Neural cell (in vitro differentiated cells): ENCODE measurements at regions not wholly inside any gene's neighbourhood (a gene's known extent, or its start where the extent isn't known, plus 50 kb on each side); places are given as distances from the start of the nearest gene placed in this dataset.

Experiments used
- H2AFZ ChIP-seq: fragments of 200-600, 300-800 bp; sonication (generic), shearing (Covaris generic); 2 replicates; pipeline ENCODE4 v1.6.0; 2014; ENCODE audit warnings: low read depth, mild to moderate bottlenecking, antibody characterized with exemption, low read length, moderate library complexity
- H3F3A ChIP-seq: fragments of 200-600 bp; shearing (Covaris generic); 2 replicates; pipeline ENCODE4 v1.6.1; 2016; ENCODE audit warnings: mild to moderate bottlenecking, moderate library complexity, mixed read lengths, antibody characterized with exemption, low read length; ENCODE audit not compliant: insufficient read depth, poor library complexity, severe bottlenecking
- H3K27ac ChIP-seq: fragments of 200-600, 300-800 bp; sonication (generic), shearing (Covaris generic); 2 replicates; pipeline ENCODE4 v1.5.1; 2014; ENCODE audit warnings: mild to moderate bottlenecking, low read length, moderate library complexity
- H3K27me3 ChIP-seq: fragments of 300-800, 200-600 bp; sonication (generic), shearing (Covaris generic); 2 replicates; pipeline ENCODE4 v1.6.0; 2014; ENCODE audit warnings: mild to moderate bottlenecking, low read depth, low read length, moderate library complexity; ENCODE audit not compliant: insufficient read depth
- H3K36me3 ChIP-seq: fragments of 300-800, 200-600 bp; sonication (generic), shearing (Covaris generic); 2 replicates; pipeline ENCODE4 v1.5.1; 2014; ENCODE audit warnings: mild to moderate bottlenecking, antibody characterized with exemption, low read length, moderate library complexity; ENCODE audit not compliant: insufficient read depth
- H3K4me2 ChIP-seq: fragments of 300-800, 200-600 bp; sonication (generic), shearing (Covaris generic); 2 replicates; pipeline ENCODE4 v1.6.0; 2014; ENCODE audit warnings: mild to moderate bottlenecking, low read length
- H3K4me3 ChIP-seq: fragments of 300-800, 200-600 bp; sonication (generic), shearing (Covaris generic); 2 replicates; pipeline ENCODE4 v1.5.1; 2014; ENCODE audit warnings: mild to moderate bottlenecking, low read length, moderate library complexity
- H3K79me2 ChIP-seq: fragments of 200-600 bp; shearing (Covaris generic); replicated peaks from 2 replicates; pipeline ENCODE4 v1.6.0; 2014; ENCODE audit warnings: mild to moderate bottlenecking, low read length, moderate library complexity; ENCODE audit not compliant: insufficient read depth
- H3K9ac ChIP-seq: fragments of 300-800, 200-600 bp; sonication (generic), shearing (Covaris generic); 2 replicates; pipeline ENCODE4 v1.6.1; 2016; ENCODE audit warnings: mild to moderate bottlenecking, low read length, mixed read lengths
- H3K9me2 ChIP-seq: fragments of 200-600 bp; shearing (Covaris generic); 2 replicates; pipeline ENCODE4 v1.6.1; 2016; ENCODE audit warnings: mild to moderate bottlenecking, low read length, mixed read lengths; ENCODE audit not compliant: insufficient read depth
- H3K9me3 ChIP-seq: fragments of 200-600, 300-800 bp; sonication (generic), shearing (Covaris generic); 2 replicates; pipeline ENCODE4 v1.6.1; 2016; ENCODE audit warnings: mild to moderate bottlenecking, mixed run types, low read length, moderate library complexity, mixed read lengths
- H4K20me1 ChIP-seq: fragments of 200-600 bp; shearing (Covaris generic); 2 replicates; pipeline ENCODE4 v1.6.1; 2016; ENCODE audit warnings: mild to moderate bottlenecking, mixed run types; ENCODE audit not compliant: insufficient read depth
- CTCF ChIP-seq: fragments of 450-650 bp; IDR thresholded peaks from 2 replicates; pipeline ENCODE4 v1.5.1; 2014; ENCODE audit warnings: antibody characterized with exemption, mild to moderate bottlenecking, moderate library complexity; ENCODE audit not compliant: poor library complexity, severe bottlenecking
- EP300 ChIP-seq: fragments of 450-650 bp; conservative IDR thresholded peaks from 2 replicates; pipeline ENCODE4 v1.6.1; 2014; ENCODE audit warnings: antibody characterized with exemption, mild to moderate bottlenecking, moderate library complexity; ENCODE audit not compliant: poor library complexity, severe bottlenecking
- EZH2 ChIP-seq: fragments of 200-600, 300-800 bp; shearing (Covaris generic), sonication (generic); IDR thresholded peaks from 2 replicates; pipeline ENCODE4 v1.6.1; 2014; ENCODE audit warnings: antibody characterized with exemption, low read length, borderline replicate concordance, mild to moderate bottlenecking; ENCODE audit not compliant: insufficient read depth, poor library complexity, severe bottlenecking
- MXI1 ChIP-seq: fragments of 450-650 bp; conservative IDR thresholded peaks from 2 replicates; pipeline ENCODE4 v1.6.1; 2014; ENCODE audit warnings: antibody characterized with exemption, mild to moderate bottlenecking; ENCODE audit not compliant: poor library complexity, severe bottlenecking
- POLR2AphosphoS5 ChIP-seq: IDR thresholded peaks from 2 replicates; pipeline ENCODE4 v1.6.1; 2012
- RAD21 ChIP-seq: fragments of 450-650 bp; conservative IDR thresholded peaks from 2 replicates; pipeline ENCODE4 v1.6.1; 2014; ENCODE audit warnings: antibody characterized with exemption, mild to moderate bottlenecking, moderate library complexity
- REST ChIP-seq: IDR thresholded peaks from 2 replicates; pipeline ENCODE4 v1.6.1; 2012; ENCODE audit warnings: borderline replicate concordance
- SMC3 ChIP-seq: fragments of 450-650 bp; conservative IDR thresholded peaks from 2 replicates; pipeline ENCODE4 v1.6.1; 2014; ENCODE audit warnings: antibody characterized with exemption, mild to moderate bottlenecking, moderate library complexity; ENCODE audit not compliant: poor library complexity
- TAF1 ChIP-seq: IDR thresholded peaks from 2 replicates; pipeline ENCODE4 v1.6.1; 2012; ENCODE audit warnings: low read depth

GRCh38 chr10:88077977-88078376 lies 214.6 kb downstream of the PTEN start:
- Histone ChIP-seq H4K20me1 (no peaks in the 10 kb centered on the region), H3K9ac (no peak overlapping the region), H3K79me2 (no peaks in the 10 kb centered on the region), H3K4me2 (no peak overlapping the region), H3K27ac (no peak overlapping the region), H3K36me3 (no peaks in the 10 kb centered on the region), H3K27me3 (no peaks in the 10 kb centered on the region), H2AFZ (no peak overlapping the region), H3K9me3 (no peaks in the 10 kb centered on the region), H3K4me3 (no peak overlapping the region), H3K9me2 (no peaks in the 10 kb centered on the region), H3F3A (no peaks in the 10 kb centered on the region)
- TF ChIP-seq EP300 (no peak), RAD21 (no peak), CTCF (no peak), POLR2AphosphoS5 (no peak), SMC3 (no peak), REST (no peak), EZH2 (no peak), TAF1 (no peak), MXI1 (no peak)

GRCh38 chr10:88080213-88080612 lies 216.8 kb downstream of the PTEN start:
- no peaks in the 10 kb centered on the region for H3K9me2 ChIP-seq
- H2AFZ ChIP-seq: no peak overlapping the region
- H3K27me3 ChIP-seq: no peaks in the 10 kb centered on the region
- TF ChIP-seq RAD21 (no peak), SMC3 (no peak), CTCF (no peak), EP300 (no peak), MXI1 (no peak), TAF1 (no peak)
- no peaks in the 10 kb centered on the region for H3K9me3 ChIP-seq
- no peaks in the 10 kb centered on the region for H3K79me2 ChIP-seq
- no peak overlapping the region for H3K4me3 ChIP-seq
- H3K36me3 ChIP-seq: no peaks in the 10 kb centered on the region
- H3K9ac ChIP-seq: no peak overlapping the region
- H3K27ac ChIP-seq: no peak overlapping the region
- no peaks in the 10 kb centered on the region for H4K20me1 ChIP-seq
- no peaks in the 10 kb centered on the region for H3F3A ChIP-seq
- no peak overlapping the region for H3K4me2 ChIP-seq
